ENCODE measurements at regions not wholly inside any gene's neighbourhood (a gene's known extent, or its start where the extent isn't known, plus 50 kb on each side); places are given as distances from the start of the nearest gene placed in this dataset.

- TF ChIP-seq, protein P1, sequence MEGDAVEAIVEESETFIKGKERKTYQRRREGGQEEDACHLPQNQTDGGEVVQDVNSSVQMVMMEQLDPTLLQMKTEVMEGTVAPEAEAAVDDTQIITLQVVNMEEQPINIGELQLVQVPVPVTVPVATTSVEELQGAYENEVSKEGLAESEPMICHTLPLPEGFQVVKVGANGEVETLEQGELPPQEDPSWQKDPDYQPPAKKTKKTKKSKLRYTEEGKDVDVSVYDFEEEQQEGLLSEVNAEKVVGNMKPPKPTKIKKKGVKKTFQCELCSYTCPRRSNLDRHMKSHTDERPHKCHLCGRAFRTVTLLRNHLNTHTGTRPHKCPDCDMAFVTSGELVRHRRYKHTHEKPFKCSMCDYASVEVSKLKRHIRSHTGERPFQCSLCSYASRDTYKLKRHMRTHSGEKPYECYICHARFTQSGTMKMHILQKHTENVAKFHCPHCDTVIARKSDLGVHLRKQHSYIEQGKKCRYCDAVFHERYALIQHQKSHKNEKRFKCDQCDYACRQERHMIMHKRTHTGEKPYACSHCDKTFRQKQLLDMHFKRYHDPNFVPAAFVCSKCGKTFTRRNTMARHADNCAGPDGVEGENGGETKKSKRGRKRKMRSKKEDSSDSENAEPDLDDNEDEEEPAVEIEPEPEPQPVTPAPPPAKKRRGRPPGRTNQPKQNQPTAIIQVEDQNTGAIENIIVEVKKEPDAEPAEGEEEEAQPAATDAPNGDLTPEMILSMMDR (IDR thresholded peaks at IDR 0.05) = no peak
- TF ChIP-seq POLR2A (IDR thresholded peaks at IDR 0.05) = no peak
Measured at GRCh38 chr2:106257135-106257534, 63.0 kb upstream of the UXS1 start.

All from prostate gland (tissue), 2 donors.